ENCODE measurements at regions not wholly inside any gene's neighbourhood (a gene's known extent, or its start where the extent isn't known, plus 50 kb on each side); places are given as distances from the start of the nearest gene placed in this dataset.
"Not testable (repeated sequence)": the region's sequence is repeated elsewhere in the genome, so short reads cannot be mapped to it uniquely, and the experiment has no call there.

DNA sequence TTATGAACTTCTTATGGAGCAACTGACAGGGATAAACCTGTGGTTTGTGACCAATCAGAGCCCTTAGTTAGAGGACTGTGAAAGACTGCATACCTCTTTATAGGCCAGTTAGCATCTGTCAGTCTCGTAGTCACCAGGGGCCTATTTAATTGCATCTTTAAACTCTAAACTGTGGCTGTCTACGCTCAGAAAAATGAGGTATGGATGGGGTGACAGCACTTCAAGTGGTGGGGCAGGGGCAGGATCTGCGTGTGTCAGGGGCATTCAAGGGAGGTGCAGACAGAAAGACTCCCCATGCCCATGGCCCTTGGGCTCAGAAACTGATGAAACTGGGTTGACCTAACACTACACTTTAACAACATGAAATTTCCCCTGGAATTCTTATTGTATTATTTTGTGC is 132.6 kb upstream of the TBCA start:
- no peak for DNase-seq

DNA sequence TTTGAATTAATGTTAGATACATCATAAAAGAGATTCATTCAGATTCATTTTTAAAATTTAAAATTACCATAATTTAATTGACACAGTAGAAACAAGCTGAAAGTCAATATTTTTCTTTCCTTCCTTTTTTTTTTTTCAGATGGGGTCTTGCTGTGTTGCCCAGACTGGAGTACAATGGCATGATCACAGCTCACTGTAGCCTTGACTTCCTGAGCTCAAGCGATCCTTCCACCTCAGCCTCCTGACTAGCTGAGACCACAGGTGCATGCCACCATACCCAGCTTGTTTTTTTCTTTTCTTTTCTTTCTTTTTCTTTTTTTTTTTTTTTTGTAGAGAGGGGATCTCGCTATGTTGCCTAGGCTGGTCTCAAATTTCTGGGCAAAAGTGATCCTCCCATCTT is 131.6 kb upstream of the TBCA start:
- DNase-seq: no peak

DNA sequence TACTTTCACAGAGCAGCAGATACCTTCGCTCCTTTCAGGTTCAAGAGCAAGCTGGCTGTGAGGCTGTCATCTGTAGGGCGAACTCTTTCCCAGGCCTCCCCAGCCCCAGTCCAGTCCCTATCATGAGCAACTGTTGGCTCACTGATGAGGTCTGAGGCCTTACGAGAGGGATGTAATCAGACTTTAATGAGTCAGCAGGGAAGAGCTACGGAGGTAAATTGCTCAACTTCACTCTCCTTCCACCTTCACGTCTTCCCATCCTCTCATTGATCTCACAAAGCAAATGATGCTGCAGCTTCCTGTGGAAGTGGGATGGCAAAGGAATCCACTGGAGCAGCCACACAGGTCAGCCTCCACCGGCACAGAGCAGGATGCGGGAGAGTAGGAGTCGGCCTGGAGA is 130.7 kb upstream of the TBCA start:
- DNase-seq: no peak

- no peak for DNase-seq
Measured at GRCh38 chr5:77904362-77904761, 128.2 kb upstream of the TBCA start.

DNA sequence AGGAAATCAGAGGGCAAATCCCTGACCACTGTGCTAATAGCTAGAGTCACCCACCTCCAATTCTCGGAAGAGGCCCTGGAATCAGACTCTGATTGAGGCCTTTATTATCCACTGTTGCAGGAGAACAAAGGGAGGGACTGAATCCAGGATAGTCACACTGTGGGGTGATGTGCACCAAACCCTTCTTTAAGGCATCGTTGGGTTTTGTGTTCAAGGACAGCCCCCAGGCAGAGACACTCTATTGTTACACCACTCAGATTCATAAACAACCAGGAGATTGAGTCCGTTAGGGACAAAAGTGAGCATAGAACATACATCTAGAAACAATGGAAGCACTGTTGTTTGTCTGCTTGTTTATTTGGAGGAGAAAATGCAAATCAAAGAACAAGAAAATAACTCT is 124.6 kb upstream of the TBCA start:
- no peak for DNase-seq

DNA sequence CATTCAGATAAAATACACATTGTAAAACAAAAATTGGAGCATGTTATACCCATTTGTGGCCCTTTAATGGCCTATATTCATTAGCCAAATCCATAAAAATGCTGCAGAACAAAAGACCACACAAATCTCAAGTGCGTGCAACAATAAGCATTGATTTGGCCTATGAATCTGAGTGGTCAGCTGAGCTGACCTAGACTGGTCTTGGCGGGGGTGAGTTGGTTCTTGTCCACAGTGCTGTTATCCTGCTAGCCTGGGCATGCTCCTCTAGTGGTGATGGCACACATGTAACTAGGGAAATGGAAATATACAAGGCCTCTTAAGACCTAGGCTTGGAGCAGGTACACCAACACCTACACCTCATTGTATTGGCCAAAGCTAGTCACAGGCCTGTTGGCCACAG is 122.2 kb upstream of the TBCA start:
- DNase-seq: no peak

DNA sequence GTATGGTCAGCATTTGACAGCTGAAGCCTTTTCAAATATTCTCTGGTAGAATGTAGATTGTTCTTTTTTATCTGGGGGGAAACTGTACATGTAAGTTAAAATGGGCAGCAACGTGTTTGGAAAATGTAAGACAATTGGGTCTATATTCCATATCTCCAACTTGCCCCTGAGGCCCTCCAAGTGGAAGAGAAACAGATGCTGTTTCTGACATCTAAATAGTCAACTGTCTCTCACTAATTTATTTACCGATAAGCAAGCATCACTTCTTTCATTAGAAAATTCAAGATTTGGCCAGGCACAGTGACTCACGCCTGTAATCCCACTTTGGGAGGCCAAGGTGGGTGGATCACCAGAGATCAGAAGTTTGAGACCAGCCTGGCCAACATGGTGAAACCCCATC is 120.2 kb upstream of the TBCA start:
- no peak for DNase-seq

DNA sequence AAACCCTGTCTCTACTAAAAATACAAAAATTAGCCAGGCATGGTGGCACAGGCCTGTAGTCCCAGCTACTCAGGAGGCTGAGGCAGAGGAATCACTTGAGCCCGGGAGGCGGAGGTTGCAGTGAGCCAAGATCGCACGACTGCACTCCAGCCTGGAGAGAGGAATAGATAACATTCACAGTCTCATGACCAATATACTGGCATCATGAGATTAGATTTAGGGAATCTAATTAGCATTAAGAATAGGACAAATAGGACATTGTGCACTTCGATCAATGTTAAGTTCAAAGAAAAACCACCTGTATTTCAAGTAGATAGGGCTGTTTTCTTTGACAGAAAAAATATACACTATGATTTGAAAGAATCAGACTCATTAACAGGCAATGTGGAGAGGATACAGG is 118.0 kb upstream of the TBCA start:
- DNase-seq: not testable (repeated sequence)

- no peak for DNase-seq
Measured at GRCh38 chr5:77893225-77893860, 117.2 kb upstream of the TBCA start.

- DNase-seq: no peak
Measured at GRCh38 chr5:77892061-77893010, 116.2 kb upstream of the TBCA start.

DNA sequence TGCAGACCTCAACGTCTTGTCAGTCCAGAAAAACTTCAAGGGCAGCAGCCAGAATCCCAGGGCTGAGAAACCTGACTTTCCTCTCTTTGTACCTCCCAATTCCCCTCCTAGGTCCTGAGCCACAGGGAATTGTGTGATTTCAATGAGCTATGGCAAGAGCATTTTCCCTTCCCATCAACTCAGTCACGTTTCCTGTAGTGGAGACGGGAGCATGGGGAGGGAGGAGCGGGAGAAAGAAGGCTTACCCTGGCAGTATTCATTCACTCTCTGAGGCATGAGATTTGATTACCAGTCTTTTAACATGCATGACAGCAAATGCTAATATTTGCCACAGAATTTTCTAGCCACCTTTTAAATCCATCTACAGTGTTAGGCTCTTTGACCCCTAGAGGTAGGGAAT is 109.4 kb upstream of the TBCA start:
- no peak for DNase-seq

GRCh38 chr5:77882670-77883257 is 106.6 kb upstream of the TBCA start:
- no peak for DNase-seq

- no peak for DNase-seq
Measured at GRCh38 chr5:77881528-77881927, 105.4 kb upstream of the TBCA start.

DNA sequence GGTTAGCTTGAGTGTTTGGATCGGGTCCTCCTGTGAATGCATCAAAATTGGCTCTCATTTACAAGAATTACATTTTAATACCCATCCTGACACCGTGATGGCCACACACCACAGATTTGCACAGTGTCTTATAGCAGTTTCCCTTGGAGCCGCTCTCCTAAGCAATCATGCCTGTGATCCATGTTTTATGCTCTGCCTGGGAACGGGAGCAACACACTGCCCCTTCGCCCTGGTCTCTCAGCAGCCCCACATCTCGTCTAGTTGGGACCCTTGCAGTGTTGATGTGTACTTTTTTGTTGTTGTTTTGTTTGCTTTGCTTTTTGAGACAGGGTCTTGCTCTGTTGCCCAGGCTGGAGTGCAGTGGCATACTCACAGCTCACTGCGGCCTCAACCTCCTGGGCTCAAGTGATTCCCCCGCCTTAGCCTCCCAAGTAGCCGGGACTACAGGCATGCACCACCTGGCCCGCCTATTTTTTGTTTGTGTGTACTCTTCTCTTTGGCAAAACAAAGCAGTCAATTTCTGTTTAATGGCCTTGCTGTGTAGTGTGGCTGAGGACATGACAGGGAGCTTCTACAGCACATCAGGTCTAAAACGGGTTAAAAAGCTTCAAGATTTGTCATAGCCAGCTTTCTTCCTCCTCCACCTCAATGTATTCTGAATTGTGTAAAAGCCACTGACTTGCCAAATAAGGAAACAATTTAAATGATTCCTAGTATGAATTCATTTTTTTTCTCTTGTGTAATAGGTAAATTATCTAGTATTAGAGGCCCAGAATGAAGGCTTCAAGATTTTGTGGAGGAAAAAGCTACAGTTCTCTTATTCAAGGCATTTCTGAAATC is 101.6 kb upstream of the TBCA start:
- no peak for DNase-seq

DNA sequence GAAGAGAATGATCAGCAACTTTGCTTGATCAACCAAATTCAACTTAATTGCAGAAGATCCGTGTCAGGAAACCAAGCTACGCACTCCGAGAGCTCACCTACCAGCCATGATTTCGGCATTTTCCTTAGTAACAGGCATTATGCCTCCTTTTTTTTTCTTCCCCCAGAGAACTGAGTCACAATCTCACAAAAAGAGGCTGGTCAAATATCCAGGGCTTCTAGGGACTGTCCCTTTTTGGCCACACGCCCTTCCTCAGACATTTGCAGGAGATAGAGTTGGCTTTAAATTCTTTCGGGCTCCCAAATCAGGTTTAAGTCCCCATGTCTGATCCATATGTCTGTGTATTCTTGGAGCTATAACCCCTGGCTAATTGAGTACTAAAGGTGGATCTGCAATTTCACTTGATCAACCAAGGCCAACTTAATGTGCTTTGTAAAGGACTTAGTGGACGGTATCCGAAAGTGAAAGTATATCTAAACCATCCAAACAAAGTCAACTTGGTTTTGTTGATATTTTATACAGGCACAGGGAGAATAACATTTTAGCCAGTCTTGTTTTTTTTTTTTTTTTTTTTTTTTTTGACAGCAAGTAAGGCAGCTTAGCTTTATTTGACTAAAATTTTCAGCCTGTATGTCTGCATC is 100.8 kb upstream of the TBCA start:
- no peak for DNase-seq

DNA sequence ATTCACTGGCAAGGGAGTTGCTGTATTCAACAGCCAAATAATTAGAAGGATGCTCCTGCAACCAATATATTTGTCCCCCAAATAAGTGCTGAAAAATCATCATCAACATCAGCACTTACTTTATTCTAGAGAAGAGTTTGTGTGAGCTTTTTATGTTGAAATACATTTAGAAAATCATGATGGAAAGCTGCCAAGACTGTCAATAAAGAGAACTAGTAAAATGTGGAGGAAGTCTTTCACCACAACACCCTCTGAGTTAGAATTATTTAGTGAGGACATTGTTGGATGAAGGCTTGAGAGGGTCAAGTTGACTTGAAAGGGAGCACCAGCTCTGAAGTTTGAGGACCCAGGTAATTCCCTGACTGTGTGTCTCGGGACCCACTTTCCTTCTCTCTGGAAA is 100.2 kb upstream of the TBCA start:
- DNase-seq: no peak

GRCh38 chr5:77874691-77875090 is 98.6 kb upstream of the TBCA start:
- no peak for DNase-seq

DNA sequence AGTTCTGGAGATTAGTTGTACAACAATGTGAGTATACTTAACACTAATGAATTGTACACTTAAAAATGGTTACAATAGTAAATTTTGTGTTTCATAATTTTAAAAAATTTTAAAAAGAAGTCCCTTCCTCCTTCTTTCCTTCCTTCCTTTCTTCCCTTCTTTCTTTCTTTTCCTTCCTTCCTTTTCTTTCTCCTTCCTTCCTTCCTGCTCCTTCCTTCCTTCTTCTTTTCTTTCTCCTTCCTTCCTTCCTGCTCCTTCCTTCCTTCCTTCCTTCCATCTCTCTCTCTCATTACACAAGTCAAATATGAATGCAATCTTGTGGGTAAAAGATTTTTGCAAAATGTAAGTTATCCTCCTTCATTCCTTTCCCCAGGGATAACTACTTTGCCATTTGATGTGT is 97.1 kb upstream of the TBCA start:
- no peak for DNase-seq

GRCh38 chr5:77871946-77872345 is 95.8 kb upstream of the TBCA start:
- DNase-seq: no peak

- no peak for DNase-seq
Measured at GRCh38 chr5:77871016-77871415, 94.9 kb upstream of the TBCA start.

GRCh38 chr5:77869116-77869798 is 93.1 kb upstream of the TBCA start:
- peak; percentile 69 for DNase-seq

GRCh38 chr5:77867914-77868313 is 91.8 kb upstream of the TBCA start:
- DNase-seq: peak; percentile 30
